ENCODE measurements at regions not wholly inside any gene's neighbourhood (a gene's known extent, or its start where the extent isn't known, plus 50 kb on each side); places are given as distances from the start of the nearest gene placed in this dataset.

DNA sequence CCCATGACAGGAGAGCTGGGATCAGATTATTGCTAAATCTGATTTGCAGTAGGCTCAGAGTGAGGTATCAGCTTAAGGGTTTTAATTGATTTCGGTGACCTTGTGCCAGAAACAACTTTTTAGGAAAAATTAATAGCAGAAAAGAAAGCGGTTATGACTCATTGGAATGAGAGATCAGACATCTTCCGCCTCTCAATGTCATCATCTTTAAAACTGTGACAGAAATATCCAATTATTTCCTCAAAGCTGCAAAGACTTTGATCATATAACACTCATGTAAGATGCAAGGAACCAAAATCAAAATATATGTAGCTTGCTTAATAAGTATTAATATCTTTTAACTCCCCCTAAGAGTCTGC is 190.1 kb upstream of the FOXF1 start:
- no peak overlapping the region for H3K4me3 ChIP-seq (ENCODE audit: low read depth, low read length)
- TF ChIP-seq, protein P1, sequence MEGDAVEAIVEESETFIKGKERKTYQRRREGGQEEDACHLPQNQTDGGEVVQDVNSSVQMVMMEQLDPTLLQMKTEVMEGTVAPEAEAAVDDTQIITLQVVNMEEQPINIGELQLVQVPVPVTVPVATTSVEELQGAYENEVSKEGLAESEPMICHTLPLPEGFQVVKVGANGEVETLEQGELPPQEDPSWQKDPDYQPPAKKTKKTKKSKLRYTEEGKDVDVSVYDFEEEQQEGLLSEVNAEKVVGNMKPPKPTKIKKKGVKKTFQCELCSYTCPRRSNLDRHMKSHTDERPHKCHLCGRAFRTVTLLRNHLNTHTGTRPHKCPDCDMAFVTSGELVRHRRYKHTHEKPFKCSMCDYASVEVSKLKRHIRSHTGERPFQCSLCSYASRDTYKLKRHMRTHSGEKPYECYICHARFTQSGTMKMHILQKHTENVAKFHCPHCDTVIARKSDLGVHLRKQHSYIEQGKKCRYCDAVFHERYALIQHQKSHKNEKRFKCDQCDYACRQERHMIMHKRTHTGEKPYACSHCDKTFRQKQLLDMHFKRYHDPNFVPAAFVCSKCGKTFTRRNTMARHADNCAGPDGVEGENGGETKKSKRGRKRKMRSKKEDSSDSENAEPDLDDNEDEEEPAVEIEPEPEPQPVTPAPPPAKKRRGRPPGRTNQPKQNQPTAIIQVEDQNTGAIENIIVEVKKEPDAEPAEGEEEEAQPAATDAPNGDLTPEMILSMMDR (IDR thresholded peaks at IDR 0.05; ENCODE audit: insufficient read depth, low read depth, low read length, missing control alignments), result no peak
- no peak for DNase-seq (ENCODE audit: low read depth)

DNA sequence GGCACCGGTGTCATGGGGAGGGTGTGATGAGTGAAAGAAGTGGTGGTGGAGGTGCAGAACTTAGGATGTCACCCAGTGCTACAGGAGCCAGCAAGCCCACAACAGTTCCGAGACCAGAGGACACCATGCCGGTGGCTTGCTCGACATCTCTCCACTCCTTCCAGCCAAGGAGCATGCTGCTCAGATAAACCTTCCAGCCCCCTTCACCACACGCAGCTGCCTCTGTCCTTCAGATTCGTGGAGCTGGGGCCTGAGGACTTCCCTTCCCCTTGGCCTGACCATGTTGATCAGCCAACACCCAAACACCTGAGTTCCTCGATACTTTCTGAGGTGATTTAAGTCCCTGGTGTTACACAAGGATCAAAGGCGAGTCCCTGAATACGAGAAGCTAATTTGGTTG is 188.8 kb upstream of the FOXF1 start:
- no peak for DNase-seq (ENCODE audit: low read depth)
- no peak overlapping the region for H3K4me3 ChIP-seq (ENCODE audit: low read depth, low read length)
- TF ChIP-seq, protein P1 (IDR thresholded peaks at IDR 0.05; ENCODE audit: insufficient read depth, low read depth, low read length, missing control alignments), result no peak

DNA sequence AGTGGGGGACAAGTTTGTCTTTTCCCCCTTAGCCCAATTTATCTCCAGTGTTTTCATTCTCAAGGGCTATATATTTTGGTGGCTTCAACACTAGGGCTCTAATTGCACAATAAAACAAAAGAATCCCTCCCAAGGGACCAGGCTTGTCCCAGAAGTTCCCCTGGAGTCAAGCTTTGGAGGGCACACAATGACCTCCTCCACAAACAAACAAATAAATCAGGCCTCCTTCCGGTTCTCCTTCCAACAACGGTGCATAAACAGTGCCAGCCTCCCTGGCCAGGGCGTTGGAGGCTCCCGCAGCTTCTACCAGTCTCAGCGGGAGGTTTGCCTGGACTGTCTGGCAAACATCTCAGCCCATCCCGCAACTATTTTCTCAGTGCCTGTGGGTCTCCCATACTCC is 188.0 kb upstream of the FOXF1 start:
- DNase-seq (ENCODE audit: low read depth), result no peak
- TF ChIP-seq, protein P1 (IDR thresholded peaks at IDR 0.05; ENCODE audit: insufficient read depth, low read depth, low read length, missing control alignments), result no peak

DNA sequence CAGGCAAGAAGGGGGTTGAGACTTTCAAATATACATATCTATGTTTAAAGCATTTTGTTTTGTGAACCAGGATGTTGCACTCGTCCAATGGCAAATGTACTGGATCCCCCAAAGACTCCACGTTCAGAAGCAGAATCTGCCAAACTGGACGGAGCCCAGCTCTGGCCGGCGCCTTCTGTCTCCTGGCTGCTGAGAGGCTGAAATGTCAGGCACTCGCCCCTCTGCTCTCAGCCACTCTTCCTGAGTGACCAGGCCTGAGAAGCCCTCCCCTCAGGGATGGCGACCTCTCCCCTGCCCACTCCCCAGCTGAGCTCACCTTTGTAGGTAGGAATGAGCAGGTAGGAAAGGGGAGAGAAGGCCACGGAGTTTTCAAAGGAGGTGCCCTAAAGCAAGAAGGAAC is 187.5 kb upstream of the FOXF1 start:
- H3K4me3 ChIP-seq (ENCODE audit: low read depth, low read length), result no peak overlapping the region
- TF ChIP-seq, protein P1 (IDR thresholded peaks at IDR 0.05; ENCODE audit: insufficient read depth, low read depth, low read length, missing control alignments), result no peak
- DNase-seq (ENCODE audit: low read depth), result no peak

More for the DNA sequence above, 188.0 kb upstream of the FOXF1 start:
- no peak overlapping the region for H3K4me3 ChIP-seq (ENCODE audit: low read depth, low read length)

DNA sequence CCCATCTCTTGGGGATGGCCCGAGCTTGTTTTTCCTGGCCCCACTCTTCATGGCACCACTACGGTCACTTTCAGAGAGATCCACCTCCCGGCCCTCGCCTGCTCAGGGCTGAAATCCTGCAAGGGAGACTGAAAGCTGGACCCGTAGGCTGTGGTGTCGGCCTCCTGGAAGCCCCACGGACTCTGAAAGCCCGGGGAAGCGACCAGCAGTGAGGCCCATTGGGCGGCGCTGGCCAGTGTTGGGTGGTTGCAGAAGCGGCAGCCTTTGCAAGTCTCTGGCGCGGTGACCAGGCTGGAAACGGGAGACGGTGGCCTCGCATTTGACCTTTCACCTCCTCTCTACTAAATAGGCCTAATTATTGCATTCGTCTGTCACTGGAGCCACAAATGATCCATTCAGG is 186.0 kb upstream of the FOXF1 start:
- no peak for DNase-seq (ENCODE audit: low read depth)
- no peak overlapping the region for H3K4me3 ChIP-seq (ENCODE audit: low read depth, low read length)
- TF ChIP-seq, protein P1 (IDR thresholded peaks at IDR 0.05; ENCODE audit: insufficient read depth, low read depth, low read length, missing control alignments), result no peak

DNA sequence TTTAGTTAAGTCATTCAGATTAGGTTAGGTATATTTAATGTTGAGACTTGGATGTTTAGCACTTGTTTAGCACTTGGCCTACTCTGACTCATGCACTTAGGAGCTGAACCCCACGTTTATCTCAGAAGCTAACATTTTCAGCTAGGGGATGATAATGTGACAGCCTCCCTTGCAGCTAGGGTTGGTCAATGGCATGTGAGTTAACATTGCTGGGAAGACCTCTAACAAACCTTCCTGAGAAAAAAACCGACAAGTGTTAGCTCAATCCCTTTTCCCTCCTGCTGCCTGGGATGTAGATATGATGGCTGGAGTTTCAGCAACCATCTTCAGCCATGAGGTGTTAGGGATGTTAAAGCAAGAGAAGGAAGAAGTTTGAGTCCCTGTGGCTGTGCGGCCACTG is 185.0 kb upstream of the FOXF1 start:
- TF ChIP-seq, protein P1 (IDR thresholded peaks at IDR 0.05; ENCODE audit: insufficient read depth, low read depth, low read length, missing control alignments), result no peak
- H3K4me3 ChIP-seq (ENCODE audit: low read depth, low read length), result no peak overlapping the region
- DNase-seq (ENCODE audit: low read depth), result no peak

DNA sequence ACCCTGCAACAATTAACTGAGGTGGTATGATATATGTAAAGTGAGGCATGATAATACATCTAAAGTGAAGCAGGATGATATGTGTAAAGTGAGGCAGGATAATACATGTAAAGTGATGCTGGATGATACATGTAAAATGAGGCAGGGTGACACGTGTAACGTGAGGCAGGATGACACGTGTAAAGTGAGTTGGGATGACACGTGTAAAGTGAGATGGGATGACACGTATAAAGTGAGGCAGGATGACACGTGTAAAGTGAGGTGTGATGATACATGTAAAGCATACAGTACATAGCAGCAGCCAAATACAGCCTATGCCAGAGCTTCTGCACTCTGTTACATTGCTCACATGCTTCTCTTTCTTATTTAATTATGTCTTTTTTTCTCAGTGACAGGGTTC is 184.4 kb upstream of the FOXF1 start:
- no peak for DNase-seq (ENCODE audit: low read depth)
- no peak overlapping the region for H3K4me3 ChIP-seq (ENCODE audit: low read depth, low read length)
- TF ChIP-seq, protein P1 (IDR thresholded peaks at IDR 0.05; ENCODE audit: insufficient read depth, low read depth, low read length, missing control alignments), result no peak
